GM21723 (cell line): ENCODE measurements at regions not wholly inside any gene's neighbourhood (a gene's known extent, or its start where the extent isn't known, plus 50 kb on each side); places are given as distances from the start of the nearest gene placed in this dataset.

Experiments
- ATAC-seq: cut with Tn5 transposase; IDR thresholded peaks from one replicate; pipeline ENCODE4 v1.9.1; 2021; ENCODE audit warnings: mild to moderate bottlenecking, moderate library complexity; ENCODE audit not compliant: unreplicated experiment

DNA sequence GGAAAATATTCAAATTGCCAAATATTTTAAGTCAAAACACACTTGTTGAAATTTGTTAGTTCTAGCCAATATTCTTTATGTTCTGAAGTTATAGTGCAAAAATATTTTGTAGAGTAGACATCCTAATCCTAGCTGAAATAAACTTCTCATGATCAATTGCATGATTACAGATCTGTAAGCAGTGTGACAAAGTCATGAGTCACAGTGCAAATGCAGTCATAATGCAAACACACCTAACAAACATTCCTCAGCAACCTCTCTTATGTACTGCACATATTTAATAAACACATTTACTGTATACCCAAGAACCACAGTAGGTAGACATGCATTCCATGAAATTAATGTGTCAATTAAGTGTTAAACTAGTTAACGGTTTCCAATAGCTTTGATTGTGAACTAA is 1857.4 kb downstream of the NCAM2 start:
- ATAC-seq = no peak

GRCh38 chr21:22871692-22872091 is 1873.5 kb downstream of the NCAM2 start:
- ATAC-seq = no peak

- no peak for ATAC-seq
These were observed 1882.4 kb downstream of the NCAM2 start for GRCh38 chr21:22880573-22880972.

DNA sequence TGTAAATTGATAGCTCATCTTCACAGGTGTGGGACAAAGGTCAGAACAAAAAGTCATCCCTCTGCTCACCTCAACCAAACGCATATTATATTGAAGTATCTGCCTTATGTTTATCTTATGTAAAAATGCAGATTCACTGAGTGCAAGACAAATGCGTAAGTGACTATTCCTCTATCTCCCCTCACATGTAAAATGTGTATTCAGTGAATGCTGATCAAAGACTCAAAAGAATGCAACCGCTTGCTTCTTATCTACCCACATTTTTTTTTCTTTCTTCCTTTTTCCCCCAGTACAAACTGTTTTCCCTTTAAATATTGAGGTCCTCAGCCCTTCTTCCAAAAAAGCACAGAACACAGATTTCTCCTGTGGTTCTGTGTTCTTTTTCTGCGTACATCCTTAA is 1882.9 kb downstream of the NCAM2 start:
- no peak for ATAC-seq

GRCh38 chr21:22885079-22885478 is 1886.9 kb downstream of the NCAM2 start:
- no peak for ATAC-seq

DNA sequence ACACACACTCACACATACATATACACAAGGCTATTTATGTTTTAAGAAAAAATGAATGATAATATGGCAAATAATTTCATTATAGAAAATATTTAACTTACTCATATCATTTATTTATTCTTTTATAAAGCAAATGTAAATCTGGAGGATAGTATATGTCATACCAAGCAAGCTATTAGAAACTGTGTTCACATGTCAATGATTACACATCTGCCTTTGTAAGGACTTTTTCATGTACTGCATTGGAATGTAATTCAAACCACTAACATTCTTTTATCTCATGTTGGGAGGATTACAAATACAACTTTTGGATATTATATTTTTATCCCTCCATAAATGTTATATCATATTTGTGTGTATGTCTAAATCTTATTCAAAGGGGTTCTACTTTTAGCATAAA is 1887.4 kb downstream of the NCAM2 start:
- ATAC-seq = no peak

GRCh38 chr21:22889445-22889844 is 1891.2 kb downstream of the NCAM2 start:
- no peak for ATAC-seq

DNA sequence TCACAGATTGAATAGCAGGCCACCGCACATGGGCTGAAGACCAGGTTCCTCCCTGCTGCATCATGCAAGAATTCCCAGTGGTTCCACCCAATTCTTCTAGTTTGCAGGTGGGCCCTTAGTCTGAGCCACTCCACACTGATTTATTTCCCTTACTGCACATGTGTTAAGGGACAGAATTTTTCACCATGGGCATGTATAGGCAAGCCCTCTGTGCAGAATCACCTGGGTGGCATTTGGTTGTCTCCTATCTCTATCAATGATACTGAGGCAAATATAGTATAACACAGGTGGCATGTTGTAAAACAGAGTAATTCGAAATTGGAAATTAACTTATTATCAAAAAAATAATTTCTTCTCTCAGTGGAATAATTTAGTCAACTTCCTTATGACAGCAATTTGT is 1892.4 kb downstream of the NCAM2 start:
- ATAC-seq = no peak

DNA sequence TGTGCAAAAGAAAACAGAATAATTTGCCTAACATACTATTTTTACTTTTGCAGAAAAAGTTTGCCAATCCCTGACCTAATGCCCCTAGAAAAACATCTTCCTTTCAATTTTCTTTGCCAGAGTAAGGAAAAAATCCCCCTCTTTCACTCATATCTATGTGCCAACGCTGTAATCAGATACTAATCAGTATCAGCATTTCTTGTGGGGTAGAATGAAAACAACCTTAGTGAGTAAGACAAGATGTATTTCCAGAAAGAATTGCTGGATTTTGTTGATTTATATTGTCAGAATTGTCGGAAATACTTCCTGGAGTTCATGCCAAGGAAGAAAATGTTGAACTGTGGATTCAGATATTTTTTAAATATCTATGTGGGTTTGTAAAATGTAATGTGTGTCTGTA is 1893.8 kb downstream of the NCAM2 start:
- no peak for ATAC-seq

DNA sequence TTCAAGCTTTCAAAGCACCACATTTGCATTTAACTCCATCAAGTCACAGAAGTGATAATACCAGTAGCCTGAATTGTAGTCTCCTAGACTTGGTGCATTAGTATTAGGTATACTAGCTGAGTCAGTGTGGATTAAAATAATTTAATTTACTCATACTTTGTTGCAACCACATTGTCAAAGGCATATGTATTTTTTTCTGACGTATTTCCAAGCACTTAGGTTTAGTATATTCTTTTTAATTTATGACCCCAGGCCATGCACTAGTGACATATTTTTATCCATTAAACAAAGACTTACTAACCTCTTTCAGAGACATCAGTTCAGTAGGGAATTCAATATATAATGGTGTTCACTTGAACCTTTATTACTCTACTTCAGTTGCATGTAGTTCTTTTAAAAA is 1894.5 kb downstream of the NCAM2 start:
- ATAC-seq = no peak

DNA sequence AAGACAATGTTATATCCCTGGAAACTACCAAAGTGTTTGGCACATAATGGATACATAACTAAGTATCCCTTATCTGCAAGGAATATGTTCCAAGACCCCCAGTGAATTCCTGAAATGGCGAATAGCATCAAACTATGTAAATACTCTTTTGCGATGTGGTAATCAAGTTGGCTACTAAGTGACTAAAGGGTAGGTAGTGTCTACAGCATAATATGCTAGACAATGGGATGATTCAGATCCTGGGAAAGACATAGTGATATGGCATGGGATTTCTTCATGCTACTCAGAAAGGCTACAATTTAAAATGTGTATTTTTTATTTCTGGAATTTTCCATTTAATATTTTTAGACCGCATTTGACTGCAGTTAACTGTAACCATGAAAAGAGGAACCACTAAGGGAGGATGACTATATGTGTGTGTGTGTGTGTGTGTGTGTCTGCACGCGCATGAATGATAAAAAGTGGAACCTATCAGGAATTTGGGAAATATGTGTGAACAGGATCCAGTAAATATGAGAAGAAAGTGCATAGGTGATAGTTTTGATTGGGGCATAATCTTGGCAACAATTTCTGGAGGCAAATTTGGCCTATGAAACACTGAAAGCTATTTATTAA is 1899.9 kb downstream of the NCAM2 start:
- ATAC-seq = no peak

DNA sequence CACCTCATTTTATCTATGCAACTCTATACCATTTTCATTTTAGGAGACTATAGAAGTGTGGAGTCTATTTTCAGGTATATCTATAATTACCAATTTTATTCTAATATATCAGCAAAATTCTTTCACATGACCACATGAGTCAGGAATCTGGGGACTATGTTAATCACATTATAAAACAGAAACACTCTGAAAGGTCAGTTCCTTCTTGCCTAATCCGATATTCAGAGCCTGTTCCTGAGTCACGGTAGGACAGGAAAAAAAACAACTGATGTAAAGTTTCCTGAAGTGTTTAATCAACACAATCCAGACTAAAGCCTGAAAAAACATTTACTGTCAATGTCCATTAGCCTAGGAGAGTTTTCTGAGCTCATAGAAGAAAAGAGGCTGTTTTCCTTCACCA is 1902.3 kb downstream of the NCAM2 start:
- ATAC-seq = no peak

DNA sequence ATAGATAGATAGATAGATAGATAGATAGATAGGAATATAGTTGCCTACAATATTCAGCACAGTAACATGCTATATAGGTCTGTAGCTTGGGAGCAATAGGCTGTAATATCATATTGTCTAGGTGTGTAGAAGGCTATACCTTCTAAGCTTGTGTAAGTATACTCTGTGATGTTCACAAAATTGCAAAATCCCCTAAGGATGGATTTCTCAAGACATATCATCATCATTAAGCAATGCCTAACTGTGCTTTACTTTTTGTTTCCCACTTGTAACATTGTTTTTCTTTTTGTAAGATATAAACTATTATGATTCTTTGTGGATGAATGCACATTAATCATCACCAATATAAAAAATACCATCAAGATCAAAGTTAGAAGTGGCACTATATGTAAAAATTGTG is 1905.6 kb downstream of the NCAM2 start:
- no peak for ATAC-seq

GRCh38 chr21:22904385-22904784 is 1906.2 kb downstream of the NCAM2 start:
- no peak for ATAC-seq

GRCh38 chr21:22925032-22925431 is 1926.8 kb downstream of the NCAM2 start:
- no peak for ATAC-seq

DNA sequence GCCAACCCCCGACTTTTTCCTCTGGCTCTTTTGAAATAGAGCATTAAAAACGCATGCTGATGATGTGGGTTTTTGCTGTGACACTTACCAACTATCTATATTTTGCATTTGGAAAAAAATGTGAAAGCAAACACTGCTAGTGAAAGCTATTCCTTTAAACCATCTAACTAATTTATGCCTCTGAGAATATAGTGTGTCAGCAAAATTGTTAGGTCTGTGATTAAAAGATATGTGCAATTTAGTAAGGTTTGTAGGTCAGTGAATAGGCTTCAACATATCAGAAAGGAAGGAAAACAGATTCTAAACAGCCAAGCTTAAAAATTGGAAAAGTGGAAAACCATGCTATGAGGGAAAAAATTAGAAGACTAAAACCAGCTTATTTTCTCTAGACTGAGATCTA is 1929.3 kb downstream of the NCAM2 start:
- no peak for ATAC-seq

DNA sequence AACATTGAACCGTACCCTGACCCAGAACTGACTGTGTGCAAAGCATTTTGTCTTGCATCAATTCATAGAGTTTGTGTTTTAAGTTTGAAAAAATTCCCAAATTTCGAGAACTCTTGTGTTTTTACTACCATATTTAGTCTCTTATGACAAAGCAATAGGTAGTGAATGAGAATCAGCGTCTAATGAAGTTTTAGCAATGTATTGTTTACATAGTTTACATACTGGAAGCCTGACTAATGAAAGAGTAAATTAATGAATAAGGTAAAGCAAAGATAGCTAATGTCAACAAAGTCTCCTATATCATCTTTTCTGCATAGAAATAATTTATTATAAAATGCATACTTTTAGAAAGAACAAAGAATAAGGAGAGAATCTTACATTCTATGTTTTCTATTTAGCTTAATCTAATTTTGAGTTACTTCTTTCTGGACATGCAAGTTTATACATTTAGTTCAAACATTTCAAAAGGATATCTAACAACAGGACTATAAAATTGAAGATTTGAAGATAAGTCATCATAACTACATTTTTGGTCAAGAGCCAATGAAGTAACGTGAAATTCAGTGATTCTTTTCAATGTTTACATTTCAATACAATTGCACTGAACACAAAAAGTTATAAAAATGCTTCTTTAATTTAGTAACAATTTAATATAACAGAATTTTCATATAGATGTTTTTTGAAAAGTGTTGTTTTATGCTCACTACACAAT is 1943.7 kb downstream of the NCAM2 start:
- no peak for ATAC-seq

DNA sequence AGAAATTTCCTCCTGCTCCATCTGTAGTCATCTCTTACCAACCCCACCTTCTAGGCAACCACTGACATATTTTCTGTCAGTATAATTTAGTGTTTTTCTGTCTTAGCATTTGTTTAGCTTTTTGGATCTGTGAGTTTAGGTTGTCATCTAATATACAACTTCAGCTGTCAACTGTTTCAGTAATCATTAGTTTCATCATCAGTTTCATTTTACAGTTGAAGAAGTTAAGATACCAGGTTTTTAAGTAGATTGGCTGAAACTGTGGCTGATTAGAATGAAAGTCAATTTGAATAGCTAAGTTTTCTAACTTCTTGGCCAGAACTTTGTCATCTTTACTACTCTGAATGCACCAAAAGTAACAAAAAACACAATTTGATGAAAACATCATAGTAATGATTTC is 1957.3 kb downstream of the NCAM2 start:
- ATAC-seq = no peak

- no peak for ATAC-seq
These were observed 1963.0 kb downstream of the NCAM2 start for GRCh38 chr21:22961258-22961657.

DNA sequence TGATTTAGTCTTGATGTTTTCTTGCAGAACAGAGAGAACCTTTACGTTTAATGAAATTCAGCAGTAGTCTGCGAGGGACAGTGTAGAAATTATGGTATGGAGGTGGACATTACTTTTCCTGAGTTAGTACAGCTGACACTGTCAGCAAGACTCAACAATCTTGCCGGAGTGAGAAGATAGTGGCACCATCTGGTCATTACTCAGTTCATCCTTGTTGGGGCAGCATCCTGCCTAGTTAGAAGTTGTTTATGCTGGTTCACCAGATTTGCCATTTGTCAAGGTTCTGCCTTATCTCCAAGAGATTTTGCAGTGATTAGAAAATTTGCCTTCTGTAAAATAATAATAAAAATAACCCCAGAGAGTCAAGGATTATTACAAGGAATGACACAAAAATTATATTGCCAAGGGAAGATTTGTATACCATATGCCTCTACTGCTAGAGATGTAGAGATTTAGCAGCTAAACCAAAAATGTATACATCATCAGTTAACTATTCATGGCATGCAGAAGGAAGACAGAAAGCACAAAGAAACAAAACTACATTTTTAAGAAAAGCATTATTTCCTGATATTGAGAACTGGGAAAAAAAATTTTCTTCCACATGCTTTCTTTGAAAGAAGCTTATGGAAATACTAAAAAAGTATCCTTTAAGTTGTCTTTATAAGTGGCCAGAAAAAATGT is 1967.4 kb downstream of the NCAM2 start:
- ATAC-seq = no peak

DNA sequence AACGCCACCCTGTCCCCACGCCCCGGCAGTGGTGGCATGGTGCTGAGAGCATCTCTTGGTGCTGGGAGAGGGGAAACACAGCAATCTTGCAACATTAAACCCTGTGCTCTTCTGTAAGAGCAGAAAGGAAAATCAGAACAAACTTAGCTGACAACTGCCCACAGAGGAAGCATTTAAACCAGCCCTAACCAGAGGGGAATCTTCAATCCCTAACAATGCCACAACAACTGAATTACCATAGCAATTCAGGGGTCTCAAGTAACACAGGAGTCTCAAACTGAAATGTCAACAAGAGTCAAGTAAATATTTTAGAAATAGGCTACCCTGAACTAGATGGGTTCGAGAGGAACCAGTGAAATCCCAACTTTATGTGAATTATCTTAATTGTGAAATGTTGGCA is 1983.6 kb downstream of the NCAM2 start:
- ATAC-seq = no peak

DNA sequence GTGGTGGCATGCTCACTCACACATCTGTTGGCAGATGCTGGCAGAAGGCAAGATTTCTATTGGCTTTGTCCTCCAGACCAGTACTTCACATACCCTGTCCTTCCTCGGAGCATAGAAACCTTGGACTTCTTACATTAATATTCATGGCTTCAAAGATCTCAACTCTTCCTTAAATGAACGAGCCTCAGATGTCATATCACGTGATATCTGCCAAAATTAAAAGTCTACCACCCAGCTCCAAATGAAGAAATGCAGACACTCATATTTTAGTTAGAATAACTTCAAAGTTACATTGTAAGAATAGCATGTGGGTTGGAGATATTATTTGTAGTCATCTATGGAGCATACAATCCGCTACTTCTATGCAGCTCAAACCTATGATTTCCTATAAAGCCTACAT is 1994.9 kb downstream of the NCAM2 start:
- ATAC-seq = no peak
